Fibroblast of skin of abdomen (primary cell): ENCODE measurements at regions not wholly inside any gene's neighbourhood (a gene's known extent, or its start where the extent isn't known, plus 50 kb on each side); places are given as distances from the start of the nearest gene placed in this dataset.

Source experiments
- DNase-seq: peaks from one replicate; pipeline ENCODE4 v3.0.0-alpha.2; 2013

- DNase-seq, result no peak
These were observed 1741.5 kb downstream of the PCDH9 start for GRCh38 chr13:65488606-65489005.

- no peak for DNase-seq
These were observed 1750.4 kb downstream of the PCDH9 start for GRCh38 chr13:65479692-65480091.

GRCh38 chr13:65473196-65473595 is 1756.9 kb downstream of the PCDH9 start:
- no peak for DNase-seq

- peak; percentile 2 for DNase-seq
These were observed 1757.8 kb downstream of the PCDH9 start for GRCh38 chr13:65472336-65472735.

- peak; percentile 62 for DNase-seq
These were observed 1759.4 kb downstream of the PCDH9 start for GRCh38 chr13:65470781-65471180.

- DNase-seq, result peak; percentile 32
These were observed 1761.5 kb downstream of the PCDH9 start for GRCh38 chr13:65468628-65469027.

GRCh38 chr13:65461590-65461989 is 1768.5 kb downstream of the PCDH9 start:
- DNase-seq, result peak; percentile 4

GRCh38 chr13:65460136-65460535 is 1770.0 kb downstream of the PCDH9 start:
- DNase-seq, result peak; percentile 52

GRCh38 chr13:65456150-65456912 is 1773.8 kb downstream of the PCDH9 start:
- no peak for DNase-seq

GRCh38 chr13:65454403-65454802 is 1775.7 kb downstream of the PCDH9 start:
- no peak for DNase-seq

GRCh38 chr13:65453982-65454381 is 1776.2 kb downstream of the PCDH9 start:
- DNase-seq, result no peak

- DNase-seq, result no peak
These were observed 1784.8 kb downstream of the PCDH9 start for GRCh38 chr13:65445340-65445739.

- no peak for DNase-seq
These were observed 1794.5 kb downstream of the PCDH9 start for GRCh38 chr13:65435590-65435989.

GRCh38 chr13:65417953-65418352 is 1812.2 kb downstream of the PCDH9 start:
- no peak for DNase-seq

- DNase-seq, result no peak
These were observed 1813.4 kb downstream of the PCDH9 start for GRCh38 chr13:65416784-65417183.

GRCh38 chr13:65414187-65414586 is 1815.9 kb downstream of the PCDH9 start:
- DNase-seq, result no peak

GRCh38 chr13:65411521-65411920 is 1818.6 kb downstream of the PCDH9 start:
- DNase-seq, result no peak

GRCh38 chr13:65410791-65411190 is 1819.3 kb downstream of the PCDH9 start:
- no peak for DNase-seq

- DNase-seq, result no peak
These were observed 1828.8 kb downstream of the PCDH9 start for GRCh38 chr13:65401315-65401714.

GRCh38 chr13:65400702-65401101 is 1829.4 kb downstream of the PCDH9 start:
- no peak for DNase-seq

GRCh38 chr13:65387743-65388347 is 1842.3 kb downstream of the PCDH9 start:
- no peak for DNase-seq

GRCh38 chr13:65378943-65379519 is 1851.1 kb downstream of the PCDH9 start:
- peak; percentile 7 for DNase-seq

GRCh38 chr13:65378484-65378883 is 1851.7 kb downstream of the PCDH9 start:
- no peak for DNase-seq

GRCh38 chr13:65368832-65369231 is 1861.3 kb downstream of the PCDH9 start:
- DNase-seq, result no peak
